ENCODE measurements at regions not wholly inside any gene's neighbourhood (a gene's known extent, or its start where the extent isn't known, plus 50 kb on each side); places are given as distances from the start of the nearest gene placed in this dataset.
"Not testable (repeated sequence)": the region's sequence is repeated elsewhere in the genome, so short reads cannot be mapped to it uniquely, and the experiment has no call there.

- Mint-ChIP-seq H3K27ac (ENCODE audit: unreplicated experiment) (no peak overlapping the region), H3K27me3 (ENCODE audit: insufficient read depth, unreplicated experiment) (no peaks in the 10 kb centered on the region), H3K9me3 (ENCODE audit: unreplicated experiment) (peaks cover 39% of the 10 kb centered on the region), H3K4me3 (ENCODE audit: unreplicated experiment) (no peak overlapping the region), H3K36me3 (ENCODE audit: insufficient read depth, unreplicated experiment) (no peaks in the 10 kb centered on the region), H3K4me1 (ENCODE audit: low read depth, unreplicated experiment) (peaks cover 5% of the 10 kb centered on the region)
- no peak for DNase-seq
- BruUV-seq (replicated peaks), result no TSS peak
- ChIA-PET POLR2A (no interaction called here), CTCF (no interaction called here)
- H3K27me3 ChIP-seq (replicated peaks; ENCODE audit: control insufficient read depth, insufficient read depth, low read length), result no peaks in the 10 kb centered on the region
- peaks cover 1% of the 10 kb centered on the region for H3K4me1 ChIP-seq
- peaks cover 19% of the 10 kb centered on the region for H3K9me3 ChIP-seq
- no peak for TF ChIP-seq CTCF (IDR thresholded peaks at IDR 0.05; ENCODE audit: insufficient read depth in 1 of 2, low read depth in 1 of 2, low read length in 1 of 2, severe bottlenecking in 1 of 2, unreplicated experiment in 1 of 2)
- no peak overlapping the region for H3K4me3 ChIP-seq (ENCODE audit: low read depth, low read length)
- intact Hi-C loops (cut with micrococcal nuclease; ENCODE audit: unreplicated experiment), result no loop called here
- H3K36me3 ChIP-seq (ENCODE audit: control insufficient read depth, insufficient read depth, low read length), result no peaks in the 10 kb centered on the region
Observed at GRCh38 chr14:100004392-100004791, 60.8 kb upstream of the EVL start.

- intact Hi-C loops (cut with micrococcal nuclease; ENCODE audit: unreplicated experiment), result no loop called here
- Mint-ChIP-seq H3K4me3 (ENCODE audit: unreplicated experiment) (no peak overlapping the region), H3K27me3 (ENCODE audit: insufficient read depth, unreplicated experiment) (no peaks in the 10 kb centered on the region), H3K27ac (ENCODE audit: unreplicated experiment) (no peak overlapping the region), H3K4me1 (ENCODE audit: low read depth, unreplicated experiment) (peaks cover 23% of the 10 kb centered on the region), H3K36me3 (ENCODE audit: insufficient read depth, unreplicated experiment) (no peaks in the 10 kb centered on the region), H3K9me3 (ENCODE audit: unreplicated experiment) (peaks cover 47% of the 10 kb centered on the region)
- no peaks in the 10 kb centered on the region for H3K27me3 ChIP-seq (replicated peaks; ENCODE audit: control insufficient read depth, insufficient read depth, low read length)
- H3K9me3 ChIP-seq, result peaks cover 24% of the 10 kb centered on the region
- BruUV-seq (replicated peaks), result no TSS peak
- DNase-seq, result no peak
- no peaks in the 10 kb centered on the region for H3K36me3 ChIP-seq (ENCODE audit: control insufficient read depth, insufficient read depth, low read length)
- ChIA-PET CTCF (no interaction called here), POLR2A (no interaction called here)
- TF ChIP-seq CTCF (IDR thresholded peaks at IDR 0.05; ENCODE audit: insufficient read depth in 1 of 2, low read depth in 1 of 2, low read length in 1 of 2, severe bottlenecking in 1 of 2, unreplicated experiment in 1 of 2), result no peak
- peaks cover 30% of the 10 kb centered on the region for H3K4me1 ChIP-seq
- H3K4me3 ChIP-seq (ENCODE audit: low read depth, low read length), result no peak overlapping the region
Observed at GRCh38 chr14:100007254-100007653, 58.0 kb upstream of the EVL start.

- H3K36me3 ChIP-seq (ENCODE audit: control insufficient read depth, insufficient read depth, low read length); intact Hi-C loops (cut with micrococcal nuclease; ENCODE audit: unreplicated experiment); CTCF ChIA-PET; BruUV-seq (replicated peaks); H3K4me3 ChIP-seq (ENCODE audit: low read depth, low read length); H3K27me3 Mint-ChIP-seq (ENCODE audit: insufficient read depth, unreplicated experiment); H3K9me3 ChIP-seq; H3K36me3 Mint-ChIP-seq (ENCODE audit: insufficient read depth, unreplicated experiment); POLR2A ChIA-PET; H3K27me3 ChIP-seq (replicated peaks; ENCODE audit: control insufficient read depth, insufficient read depth, low read length); DNase-seq: not testable (repeated sequence)
- Mint-ChIP-seq H3K4me1 (ENCODE audit: low read depth, unreplicated experiment) (peaks cover 23% of the 10 kb centered on the region), H3K9me3 (ENCODE audit: unreplicated experiment) (peaks cover 47% of the 10 kb centered on the region), H3K27ac (ENCODE audit: unreplicated experiment) (peak overlapping the region; percentile 93), H3K4me3 (ENCODE audit: unreplicated experiment) (peak overlapping the region; percentile 27)
- peaks cover 37% of the 10 kb centered on the region for H3K4me1 ChIP-seq
Observed at GRCh38 chr14:100009802-100010201, 55.4 kb upstream of the EVL start.

DNA sequence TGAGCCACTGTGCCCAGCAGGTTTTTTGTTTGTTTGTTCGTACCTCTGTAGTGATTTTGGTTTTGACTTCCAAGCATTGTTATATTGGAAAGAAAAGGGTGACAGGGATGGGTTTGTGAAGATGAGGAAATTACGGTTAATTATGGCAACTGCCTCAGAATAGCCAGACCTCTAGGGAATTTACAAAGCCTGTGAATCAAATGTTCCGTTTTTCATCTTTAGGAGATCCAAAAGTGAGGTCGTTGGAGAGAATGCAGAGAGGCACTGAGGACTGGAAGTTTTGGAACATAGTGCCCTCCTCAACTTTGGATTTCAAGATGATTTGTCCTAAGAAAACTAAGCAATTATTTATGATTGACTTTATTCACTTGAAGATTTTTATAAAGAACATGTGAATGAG, 54.5 kb upstream of the EVL start:
- peaks cover 42% of the 10 kb centered on the region for H3K4me1 ChIP-seq
- H3K27me3 ChIP-seq (replicated peaks; ENCODE audit: control insufficient read depth, insufficient read depth, low read length), result no peaks in the 10 kb centered on the region
- Mint-ChIP-seq H3K27ac (ENCODE audit: unreplicated experiment) (peak overlapping the region; percentile 93), H3K36me3 (ENCODE audit: insufficient read depth, unreplicated experiment) (no peaks in the 10 kb centered on the region), H3K4me3 (ENCODE audit: unreplicated experiment) (no peak overlapping the region), H3K27me3 (ENCODE audit: insufficient read depth, unreplicated experiment) (no peaks in the 10 kb centered on the region), H3K9me3 (ENCODE audit: unreplicated experiment) (peaks cover 40% of the 10 kb centered on the region), H3K4me1 (ENCODE audit: low read depth, unreplicated experiment) (peaks cover 23% of the 10 kb centered on the region)
- no TSS peak for BruUV-seq (replicated peaks)
- H3K4me3 ChIP-seq (ENCODE audit: low read depth, low read length), result no peak overlapping the region
- no peak for DNase-seq
- intact Hi-C loops (cut with micrococcal nuclease; ENCODE audit: unreplicated experiment), result no loop called here
- no peaks in the 10 kb centered on the region for H3K36me3 ChIP-seq (ENCODE audit: control insufficient read depth, insufficient read depth, low read length)
- peaks cover 5% of the 10 kb centered on the region; the same call in 1 of the 2 replicates for H3K9me3 ChIP-seq
- CTCF ChIA-PET, result no interaction called here
- no peak for TF ChIP-seq CTCF (IDR thresholded peaks at IDR 0.05; ENCODE audit: insufficient read depth in 1 of 2, low read depth in 1 of 2, low read length in 1 of 2, severe bottlenecking in 1 of 2, unreplicated experiment in 1 of 2)
- POLR2A ChIA-PET, result no interaction called here
